ENCODE measurements at regions not wholly inside any gene's neighbourhood (a gene's known extent, or its start where the extent isn't known, plus 50 kb on each side); places are given as distances from the start of the nearest gene placed in this dataset.

DNA sequence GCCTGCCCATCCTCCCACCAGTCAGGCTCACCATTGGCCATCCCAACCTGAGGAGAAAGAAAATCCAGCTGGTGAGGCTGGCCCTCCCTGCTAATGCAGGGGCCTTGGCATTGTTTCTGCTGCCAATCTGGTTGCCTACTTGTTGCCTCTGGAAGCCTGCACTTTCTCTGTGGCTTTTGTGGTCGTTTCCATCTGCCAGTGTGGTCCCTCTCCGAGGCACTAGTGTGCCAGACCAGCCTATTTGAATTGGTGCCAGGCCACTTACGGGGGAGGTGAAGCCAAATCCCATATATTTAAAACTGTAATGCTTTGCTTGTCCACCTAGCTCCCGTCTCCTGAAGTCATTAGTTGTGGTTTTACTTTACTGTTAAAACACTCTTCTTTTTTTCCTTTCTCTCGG, 213.4 kb upstream of the ADAMTSL1 start:
- H3K27me3 ChIP-seq (ENCODE audit: low read length), result no peaks in the 10 kb centered on the region; the same call in 1 of the 2 replicates
- H3K9me3 ChIP-seq (ENCODE audit: insufficient read depth, low read length), result no peaks in the 10 kb centered on the region
- no peak overlapping the region for H2AFZ ChIP-seq (ENCODE audit: low read depth, low read length, severe bottlenecking)
- H3K79me2 ChIP-seq (ENCODE audit: insufficient read depth, low read length), result no peaks in the 10 kb centered on the region
- H3K4me2 ChIP-seq (ENCODE audit: low read depth, low read length, poor library complexity, severe bottlenecking), result no peak overlapping the region
- TF ChIP-seq, protein P1, sequence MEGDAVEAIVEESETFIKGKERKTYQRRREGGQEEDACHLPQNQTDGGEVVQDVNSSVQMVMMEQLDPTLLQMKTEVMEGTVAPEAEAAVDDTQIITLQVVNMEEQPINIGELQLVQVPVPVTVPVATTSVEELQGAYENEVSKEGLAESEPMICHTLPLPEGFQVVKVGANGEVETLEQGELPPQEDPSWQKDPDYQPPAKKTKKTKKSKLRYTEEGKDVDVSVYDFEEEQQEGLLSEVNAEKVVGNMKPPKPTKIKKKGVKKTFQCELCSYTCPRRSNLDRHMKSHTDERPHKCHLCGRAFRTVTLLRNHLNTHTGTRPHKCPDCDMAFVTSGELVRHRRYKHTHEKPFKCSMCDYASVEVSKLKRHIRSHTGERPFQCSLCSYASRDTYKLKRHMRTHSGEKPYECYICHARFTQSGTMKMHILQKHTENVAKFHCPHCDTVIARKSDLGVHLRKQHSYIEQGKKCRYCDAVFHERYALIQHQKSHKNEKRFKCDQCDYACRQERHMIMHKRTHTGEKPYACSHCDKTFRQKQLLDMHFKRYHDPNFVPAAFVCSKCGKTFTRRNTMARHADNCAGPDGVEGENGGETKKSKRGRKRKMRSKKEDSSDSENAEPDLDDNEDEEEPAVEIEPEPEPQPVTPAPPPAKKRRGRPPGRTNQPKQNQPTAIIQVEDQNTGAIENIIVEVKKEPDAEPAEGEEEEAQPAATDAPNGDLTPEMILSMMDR (IDR thresholded peaks at IDR 0.05; ENCODE audit: insufficient read depth, low read length, poor library complexity, severe bottlenecking), result no peak
- no peaks in the 10 kb centered on the region for H3K36me3 ChIP-seq (ENCODE audit: low read length)
- no peak overlapping the region for H3K9ac ChIP-seq (ENCODE audit: low read length)
- H3F3A ChIP-seq (ENCODE audit: insufficient read depth), result no peaks in the 10 kb centered on the region
- no peak overlapping the region for H3K4me3 ChIP-seq (ENCODE audit: insufficient read depth, low read length, poor library complexity, severe bottlenecking)
- H4K20me1 ChIP-seq (ENCODE audit: low read depth, low read length), result no peaks in the 10 kb centered on the region
- H3K9me2 ChIP-seq (replicated peaks; ENCODE audit: insufficient read depth, low read length), result no peaks in the 10 kb centered on the region
- H3K27ac ChIP-seq (ENCODE audit: low read depth, low read length), result no peak overlapping the region

GRCh38 chr9:18261181-18261580, 212.8 kb upstream of the ADAMTSL1 start:
- H3K4me2 ChIP-seq (ENCODE audit: low read depth, low read length, poor library complexity, severe bottlenecking), result no peak overlapping the region
- TF ChIP-seq, protein P1 (IDR thresholded peaks at IDR 0.05; ENCODE audit: insufficient read depth, low read length, poor library complexity, severe bottlenecking), result no peak
- TF ChIP-seq EZH2phosphoT487 (conservative IDR thresholded peaks at IDR 0.05; ENCODE audit: low read length), result no peak

GRCh38 chr9:18263377-18263776, 210.6 kb upstream of the ADAMTSL1 start:
- Histone ChIP-seq H4K20me1 (ENCODE audit: low read depth, low read length) (no peaks in the 10 kb centered on the region), H3K4me3 (ENCODE audit: insufficient read depth, low read length, poor library complexity, severe bottlenecking) (no peak overlapping the region), H2AFZ (ENCODE audit: low read depth, low read length, severe bottlenecking) (no peak overlapping the region), H3F3A (ENCODE audit: insufficient read depth) (no peaks in the 10 kb centered on the region), H3K27me3 (ENCODE audit: low read length) (no peaks in the 10 kb centered on the region; the same call in 1 of the 2 replicates), H3K36me3 (ENCODE audit: low read length) (no peaks in the 10 kb centered on the region), H3K9me3 (ENCODE audit: insufficient read depth, low read length) (no peaks in the 10 kb centered on the region), H3K4me2 (ENCODE audit: low read depth, low read length, poor library complexity, severe bottlenecking) (no peak overlapping the region), H3K79me2 (ENCODE audit: insufficient read depth, low read length) (no peaks in the 10 kb centered on the region), H3K9me2 (replicated peaks; ENCODE audit: insufficient read depth, low read length) (no peaks in the 10 kb centered on the region), H3K9ac (ENCODE audit: low read length) (no peak overlapping the region), H3K27ac (ENCODE audit: low read depth, low read length) (no peak overlapping the region)
- TF ChIP-seq EZH2phosphoT487 (conservative IDR thresholded peaks at IDR 0.05; ENCODE audit: low read length), result no peak
- TF ChIP-seq, protein P1 (IDR thresholded peaks at IDR 0.05; ENCODE audit: insufficient read depth, low read length, poor library complexity, severe bottlenecking), result no peak

More at GRCh38 chr9:18261181-18261580, 212.8 kb upstream of the ADAMTSL1 start:
- H3K9ac ChIP-seq (ENCODE audit: low read length), result no peak overlapping the region
- H3K4me3 ChIP-seq (ENCODE audit: insufficient read depth, low read length, poor library complexity, severe bottlenecking), result no peak overlapping the region
- no peaks in the 10 kb centered on the region; the same call in 1 of the 2 replicates for H3K27me3 ChIP-seq (ENCODE audit: low read length)
- H2AFZ ChIP-seq (ENCODE audit: low read depth, low read length, severe bottlenecking), result no peak overlapping the region
- H4K20me1 ChIP-seq (ENCODE audit: low read depth, low read length), result no peaks in the 10 kb centered on the region
- H3K36me3 ChIP-seq (ENCODE audit: low read length), result no peaks in the 10 kb centered on the region
- no peaks in the 10 kb centered on the region for H3F3A ChIP-seq (ENCODE audit: insufficient read depth)
- no peaks in the 10 kb centered on the region for H3K9me2 ChIP-seq (replicated peaks; ENCODE audit: insufficient read depth, low read length)
- no peaks in the 10 kb centered on the region for H3K9me3 ChIP-seq (ENCODE audit: insufficient read depth, low read length)
- H3K79me2 ChIP-seq (ENCODE audit: insufficient read depth, low read length), result no peaks in the 10 kb centered on the region
- no peak overlapping the region for H3K27ac ChIP-seq (ENCODE audit: low read depth, low read length)

Measured in SU-DHL-6 (cell line).